ENCODE measurements at regions not wholly inside any gene's neighbourhood (a gene's known extent, or its start where the extent isn't known, plus 50 kb on each side); places are given as distances from the start of the nearest gene placed in this dataset.

DNA sequence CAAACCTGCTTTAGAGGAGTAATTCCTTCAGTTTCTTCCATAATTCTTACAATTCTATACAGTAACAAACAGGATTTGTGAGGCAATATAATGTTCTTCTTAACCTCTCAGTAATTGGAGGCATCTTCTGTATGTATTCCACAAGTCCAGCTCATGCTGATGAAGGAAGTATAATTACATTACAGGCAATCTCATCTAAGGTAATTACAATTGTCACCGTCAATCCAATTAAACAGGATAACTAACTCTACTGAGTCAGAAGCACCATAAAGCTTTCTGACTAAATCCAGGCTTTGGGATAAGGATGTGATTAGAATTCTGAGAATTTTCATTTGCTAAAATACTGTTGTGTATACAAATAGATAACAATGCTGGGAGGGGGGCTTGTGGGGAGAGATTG is 115.2 kb upstream of the SEMA6D start:
- no peaks in the 10 kb centered on the region for H3K36me3 ChIP-seq (ENCODE audit: control insufficient read depth in 2 of 2, insufficient read depth in 2 of 2, low read length in 1 of 2)
- CTCF ChIA-PET, result interaction anchor here (0.7 kb wide), 1 partner anchor 458 kb away, joined by 3 read pairs; no protein-coding TSS in a partner anchor
- POLR2A ChIA-PET, result no interaction called here
- no peak overlapping the region for H2AFZ ChIP-seq (ENCODE audit: control insufficient read depth, low read depth, low read length)
- H3K9me3 ChIP-seq (replicated peaks; ENCODE audit: control insufficient read depth, insufficient read depth, low read length), result no peaks in the 10 kb centered on the region
- RAD21 ChIA-PET (ENCODE audit: unreplicated experiment), result no interaction called here
- no TSS peak for BruUV-seq (replicated peaks)
- no peaks in the 10 kb centered on the region for H3K79me2 ChIP-seq (ENCODE audit: control insufficient read depth, insufficient read depth, low read length)
- H3K9ac ChIP-seq (ENCODE audit: control insufficient read depth, insufficient read depth, low read length), result no peak overlapping the region
- no peak overlapping the region for H3K4me3 ChIP-seq
- H3K4me2 ChIP-seq (ENCODE audit: control insufficient read depth, insufficient read depth), result no peak overlapping the region
- SMC1A ChIA-PET (ENCODE audit: uncharacterized antibody, unreplicated experiment), result no interaction called here
- in situ Hi-C loops (cut with MboI), result no loop called here
- H3K27ac ChIP-seq (ENCODE audit: control insufficient read depth, insufficient read depth), result no peak overlapping the region
- FAIRE-seq, result no peak
- H3K4me1 ChIP-seq (ENCODE audit: control insufficient read depth, insufficient read depth, low read length), result no peaks in the 10 kb centered on the region
- no peak for DNase-seq (ENCODE audit: low read depth, low spot score)
- H3K27me3 ChIP-seq (replicated peaks in 1 of 2; ENCODE audit: control insufficient read depth in 2 of 2, insufficient read depth in 2 of 2, low read length in 1 of 2), result no peaks in the 10 kb centered on the region
- ATAC-seq, result no peak
- no peaks in the 10 kb centered on the region for H4K20me1 ChIP-seq (ENCODE audit: control insufficient read depth, insufficient read depth)
- intact Hi-C loops (cut with micrococcal nuclease; ENCODE audit: unreplicated experiment), result no loop called here
- TF ChIP-seq YBX1 (IDR thresholded peaks at IDR 0.05) (no peak), HDAC6 (IDR thresholded peaks at IDR 0.05; ENCODE audit: unreplicated experiment) (no peak), RCOR1 (conservative IDR thresholded peaks at IDR 0.05; ENCODE audit: low read depth, low read length) (no peak), BMI1 (IDR thresholded peaks at IDR 0.05; ENCODE audit: borderline replicate concordance) (no peak), TARDBP (IDR thresholded peaks at IDR 0.05; ENCODE audit: borderline replicate concordance) (no peak), POU2F2 (IDR thresholded peaks at IDR 0.05; ENCODE audit: borderline replicate concordance, low read depth, low read length) (no peak), RFX5 (IDR thresholded peaks at IDR 0.05; ENCODE audit: low read depth, low read length) (no peak), SUZ12 (IDR thresholded peaks at IDR 0.05; ENCODE audit: unreplicated experiment) (no peak)
- TF ChIP-seq, protein P1, sequence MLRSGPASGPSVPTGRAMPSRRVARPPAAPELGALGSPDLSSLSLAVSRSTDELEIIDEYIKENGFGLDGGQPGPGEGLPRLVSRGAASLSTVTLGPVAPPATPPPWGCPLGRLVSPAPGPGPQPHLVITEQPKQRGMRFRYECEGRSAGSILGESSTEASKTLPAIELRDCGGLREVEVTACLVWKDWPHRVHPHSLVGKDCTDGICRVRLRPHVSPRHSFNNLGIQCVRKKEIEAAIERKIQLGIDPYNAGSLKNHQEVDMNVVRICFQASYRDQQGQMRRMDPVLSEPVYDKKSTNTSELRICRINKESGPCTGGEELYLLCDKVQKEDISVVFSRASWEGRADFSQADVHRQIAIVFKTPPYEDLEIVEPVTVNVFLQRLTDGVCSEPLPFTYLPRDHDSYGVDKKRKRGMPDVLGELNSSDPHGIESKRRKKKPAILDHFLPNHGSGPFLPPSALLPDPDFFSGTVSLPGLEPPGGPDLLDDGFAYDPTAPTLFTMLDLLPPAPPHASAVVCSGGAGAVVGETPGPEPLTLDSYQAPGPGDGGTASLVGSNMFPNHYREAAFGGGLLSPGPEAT (IDR thresholded peaks at IDR 0.05; ENCODE audit: low read depth), result no peak
- TF ChIP-seq, protein P2, sequence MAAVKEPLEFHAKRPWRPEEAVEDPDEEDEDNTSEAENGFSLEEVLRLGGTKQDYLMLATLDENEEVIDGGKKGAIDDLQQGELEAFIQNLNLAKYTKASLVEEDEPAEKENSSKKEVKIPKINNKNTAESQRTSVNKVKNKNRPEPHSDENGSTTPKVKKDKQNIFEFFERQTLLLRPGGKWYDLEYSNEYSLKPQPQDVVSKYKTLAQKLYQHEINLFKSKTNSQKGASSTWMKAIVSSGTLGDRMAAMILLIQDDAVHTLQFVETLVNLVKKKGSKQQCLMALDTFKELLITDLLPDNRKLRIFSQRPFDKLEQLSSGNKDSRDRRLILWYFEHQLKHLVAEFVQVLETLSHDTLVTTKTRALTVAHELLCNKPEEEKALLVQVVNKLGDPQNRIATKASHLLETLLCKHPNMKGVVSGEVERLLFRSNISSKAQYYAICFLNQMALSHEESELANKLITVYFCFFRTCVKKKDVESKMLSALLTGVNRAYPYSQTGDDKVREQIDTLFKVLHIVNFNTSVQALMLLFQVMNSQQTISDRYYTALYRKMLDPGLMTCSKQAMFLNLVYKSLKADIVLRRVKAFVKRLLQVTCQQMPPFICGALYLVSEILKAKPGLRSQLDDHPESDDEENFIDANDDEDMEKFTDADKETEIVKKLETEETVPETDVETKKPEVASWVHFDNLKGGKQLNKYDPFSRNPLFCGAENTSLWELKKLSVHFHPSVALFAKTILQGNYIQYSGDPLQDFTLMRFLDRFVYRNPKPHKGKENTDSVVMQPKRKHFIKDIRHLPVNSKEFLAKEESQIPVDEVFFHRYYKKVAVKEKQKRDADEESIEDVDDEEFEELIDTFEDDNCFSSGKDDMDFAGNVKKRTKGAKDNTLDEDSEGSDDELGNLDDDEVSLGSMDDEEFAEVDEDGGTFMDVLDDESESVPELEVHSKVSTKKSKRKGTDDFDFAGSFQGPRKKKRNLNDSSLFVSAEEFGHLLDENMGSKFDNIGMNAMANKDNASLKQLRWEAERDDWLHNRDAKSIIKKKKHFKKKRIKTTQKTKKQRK (IDR thresholded peaks at IDR 0.05; ENCODE audit: low read depth, low read length), result no peak
- 100% methylated on average over 1 of the region's 1 CpG for WGBS (ENCODE audit: insufficient coverage, insufficient replicate concordance, low lambda C conversion rate, missing lambda C conversion rate)

All from GM12878 (cell line).